ENCODE measurements at regions not wholly inside any gene's neighbourhood (a gene's known extent, or its start where the extent isn't known, plus 50 kb on each side); places are given as distances from the start of the nearest gene placed in this dataset.
"Not testable (repeated sequence)": the region's sequence is repeated elsewhere in the genome, so short reads cannot be mapped to it uniquely, and the experiment has no call there.

DNA sequence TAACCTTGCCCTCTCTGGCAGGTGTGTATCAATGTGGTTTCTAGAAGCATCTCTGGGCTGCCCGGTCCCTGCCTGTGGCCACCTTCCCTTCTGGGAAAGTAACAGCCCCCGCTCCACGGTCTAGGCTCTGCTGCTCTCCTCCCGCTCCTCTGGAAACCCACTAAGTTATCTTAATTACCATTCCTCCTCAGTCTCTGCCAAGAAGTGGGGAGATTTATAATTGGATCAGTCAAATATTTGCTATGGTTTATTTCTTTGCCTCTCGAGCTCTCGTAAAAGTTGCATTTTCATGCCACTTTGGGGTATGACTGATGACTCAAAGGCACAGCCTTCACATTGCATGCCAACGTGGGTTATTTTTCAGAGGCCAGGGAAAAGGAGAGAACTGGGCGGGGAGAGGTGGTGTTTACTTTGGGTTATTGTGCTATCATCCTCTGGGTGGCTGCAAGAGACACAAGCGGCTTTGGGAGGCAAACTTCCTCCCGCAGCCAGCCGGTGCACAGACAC is 205.3 kb upstream of the WWC1 start:
- Mint-ChIP-seq H3K27ac (no peak overlapping the region), H3K36me3 (ENCODE audit: insufficient read depth) (no peaks in the 10 kb centered on the region), H3K9me3 (no peaks in the 10 kb centered on the region), H3K4me3 (no peak overlapping the region), H3K27me3 (no peaks in the 10 kb centered on the region), H3K4me1 (ENCODE audit: low read depth in 2 of 2) (no peaks in the 10 kb centered on the region)
- ATAC-seq (replicated peaks) (no peak), DNase-seq (no peak)

DNA sequence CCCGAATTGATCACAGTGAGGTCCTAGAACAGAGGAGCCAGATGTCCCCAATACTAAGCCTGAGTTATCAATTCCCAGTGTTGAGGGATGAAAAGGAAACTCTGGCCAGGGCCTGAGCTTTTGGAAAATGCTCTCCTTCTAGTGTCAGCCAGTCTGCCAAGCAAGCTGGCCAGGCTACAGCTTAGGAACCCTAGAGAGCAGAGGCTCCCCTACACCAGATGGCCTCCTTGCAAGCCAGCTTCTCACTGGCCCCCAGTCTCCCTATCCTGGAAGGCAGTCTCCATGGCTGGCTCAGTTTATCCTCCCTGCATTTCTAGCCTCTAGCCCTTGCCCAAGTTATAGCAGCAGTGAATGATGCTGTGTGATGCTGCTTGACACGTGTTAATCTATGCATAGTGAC is 204.7 kb upstream of the WWC1 start:
- H3K27me3 Mint-ChIP-seq: no peaks in the 10 kb centered on the region
- no peak overlapping the region for H3K4me3 Mint-ChIP-seq
- H3K36me3 Mint-ChIP-seq (ENCODE audit: insufficient read depth): no peaks in the 10 kb centered on the region
- ATAC-seq (replicated peaks): no peak
- no peaks in the 10 kb centered on the region for H3K4me1 Mint-ChIP-seq (ENCODE audit: low read depth in 2 of 2)
- no peak for DNase-seq
- H3K27ac Mint-ChIP-seq: no peak overlapping the region
- H3K9me3 Mint-ChIP-seq: no peaks in the 10 kb centered on the region

DNA sequence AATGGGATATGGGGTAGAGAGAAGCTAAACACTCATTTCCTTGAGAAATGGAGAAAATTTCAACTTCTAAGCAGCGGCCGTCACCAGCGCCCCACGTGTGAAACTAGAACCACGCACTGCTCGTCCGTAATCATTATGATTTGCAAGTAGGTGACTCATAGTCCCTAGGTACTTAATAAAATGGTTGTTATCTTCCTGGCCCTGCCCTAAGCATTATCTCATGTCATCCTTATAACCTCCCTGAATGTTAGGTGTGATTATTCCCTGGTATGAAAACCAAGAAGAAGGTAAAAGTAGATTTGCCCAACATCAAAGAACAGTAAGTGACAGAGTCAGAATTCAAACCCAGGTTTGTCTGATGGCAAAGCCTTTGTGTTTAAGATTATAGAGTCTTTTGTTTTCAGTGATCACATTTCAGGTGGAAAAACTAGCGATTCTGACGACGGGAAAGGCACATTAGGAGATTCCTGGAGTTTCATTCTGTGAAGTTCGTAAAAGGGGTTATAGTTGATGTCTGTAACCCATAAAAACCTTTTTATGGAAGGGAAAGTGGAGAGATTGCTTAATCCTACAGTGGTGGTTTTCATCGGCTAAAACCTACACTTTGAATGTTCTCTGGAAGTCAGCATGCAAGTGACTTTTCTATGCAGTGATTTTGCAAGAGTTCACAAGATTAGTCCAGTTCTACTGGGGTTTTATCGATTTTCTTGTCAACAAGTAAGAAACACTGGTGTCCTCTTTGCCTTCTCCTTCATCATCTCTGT is 202.9 kb upstream of the WWC1 start:
- no peaks in the 10 kb centered on the region for H3K4me1 Mint-ChIP-seq (ENCODE audit: low read depth in 2 of 2)
- no peaks in the 10 kb centered on the region for H3K27me3 Mint-ChIP-seq
- H3K27ac Mint-ChIP-seq: no peak overlapping the region
- DNase-seq (no peak), ATAC-seq (replicated peaks) (no peak)
- H3K4me3 Mint-ChIP-seq: no peak overlapping the region
- no peaks in the 10 kb centered on the region for H3K9me3 Mint-ChIP-seq
- no peaks in the 10 kb centered on the region for H3K36me3 Mint-ChIP-seq (ENCODE audit: insufficient read depth)

GRCh38 chr5:168089201-168089887 is 202.1 kb upstream of the WWC1 start:
- no peak overlapping the region for H3K4me3 Mint-ChIP-seq
- H3K36me3 Mint-ChIP-seq (ENCODE audit: insufficient read depth): no peaks in the 10 kb centered on the region
- no peaks in the 10 kb centered on the region for H3K9me3 Mint-ChIP-seq
- no peak overlapping the region for H3K27ac Mint-ChIP-seq
- DNase-seq: no peak
- no peaks in the 10 kb centered on the region for H3K4me1 Mint-ChIP-seq (ENCODE audit: low read depth in 2 of 2)
- ATAC-seq (replicated peaks): no peak
- H3K27me3 Mint-ChIP-seq: no peaks in the 10 kb centered on the region

DNA sequence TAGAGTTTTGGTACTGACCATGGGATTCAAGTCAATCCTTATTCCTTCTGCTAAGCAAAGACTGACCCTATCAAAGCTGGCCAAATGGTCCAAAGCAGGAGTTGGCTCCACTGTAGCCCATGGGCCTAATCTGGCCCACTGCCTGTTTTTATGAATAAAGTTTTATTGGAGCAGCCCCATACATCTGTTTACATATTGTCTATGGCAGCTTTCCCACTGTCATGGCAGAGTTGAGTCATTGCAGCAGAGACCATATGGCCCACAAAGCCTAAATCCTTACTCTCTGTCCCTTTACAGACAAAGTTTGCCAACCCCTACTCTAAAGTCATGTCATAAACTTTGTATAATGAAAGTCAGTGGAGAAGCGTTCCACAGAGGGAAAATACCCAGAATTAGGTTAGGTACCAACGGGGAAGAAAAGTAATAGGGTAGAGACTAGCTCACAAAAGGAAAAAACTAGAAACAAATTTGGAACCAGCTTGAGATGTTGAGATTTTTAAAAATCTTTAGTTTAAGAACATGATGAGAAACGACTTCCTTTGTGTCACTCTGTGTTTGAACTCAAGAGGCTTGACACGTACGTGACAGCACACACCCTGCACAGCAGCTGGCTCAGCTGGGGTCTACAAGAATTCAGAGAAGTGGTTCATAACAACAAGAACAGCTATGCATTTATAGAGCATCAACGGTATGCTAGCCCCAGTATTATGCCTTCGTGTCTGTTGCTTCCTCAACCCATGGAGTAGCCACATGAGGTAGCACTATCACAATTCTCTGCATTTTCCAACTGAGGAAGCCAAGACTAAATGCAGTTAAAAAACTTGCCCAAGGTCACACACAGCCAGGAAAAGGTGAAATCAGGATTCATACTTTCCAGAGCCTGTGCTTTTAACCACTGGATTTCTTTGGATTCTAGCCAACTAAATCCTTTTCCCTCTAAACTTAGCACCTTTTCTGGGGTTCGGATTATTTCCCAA is 198.9 kb upstream of the WWC1 start:
- H3K36me3 Mint-ChIP-seq (ENCODE audit: insufficient read depth): no peaks in the 10 kb centered on the region
- no peaks in the 10 kb centered on the region for H3K4me1 Mint-ChIP-seq (ENCODE audit: low read depth in 2 of 2)
- H3K27me3 Mint-ChIP-seq: no peaks in the 10 kb centered on the region
- H3K27ac Mint-ChIP-seq: no peak overlapping the region
- ATAC-seq (replicated peaks) (no peak), DNase-seq (no peak)
- H3K9me3 Mint-ChIP-seq: no peaks in the 10 kb centered on the region
- H3K4me3 Mint-ChIP-seq: no peak overlapping the region

- H3K36me3 Mint-ChIP-seq (ENCODE audit: insufficient read depth): no peaks in the 10 kb centered on the region
- ATAC-seq (replicated peaks) (no peak), DNase-seq (no peak)
- H3K4me3 Mint-ChIP-seq: no peak overlapping the region
- H3K27me3 Mint-ChIP-seq: no peaks in the 10 kb centered on the region
- H3K27ac Mint-ChIP-seq: no peak overlapping the region
- no peaks in the 10 kb centered on the region for H3K9me3 Mint-ChIP-seq
- no peaks in the 10 kb centered on the region for H3K4me1 Mint-ChIP-seq (ENCODE audit: low read depth in 2 of 2)
Measured at GRCh38 chr5:168093200-168093910, 198.1 kb upstream of the WWC1 start.

- Mint-ChIP-seq H3K36me3 (ENCODE audit: insufficient read depth) (no peaks in the 10 kb centered on the region), H3K4me1 (ENCODE audit: low read depth in 2 of 2) (no peaks in the 10 kb centered on the region), H3K27ac (no peak overlapping the region), H3K27me3 (no peaks in the 10 kb centered on the region), H3K9me3 (no peaks in the 10 kb centered on the region), H3K4me3 (no peak overlapping the region)
- DNase-seq (no peak), ATAC-seq (replicated peaks) (no peak)
Measured at GRCh38 chr5:168096525-168096924, 194.9 kb upstream of the WWC1 start.

DNA sequence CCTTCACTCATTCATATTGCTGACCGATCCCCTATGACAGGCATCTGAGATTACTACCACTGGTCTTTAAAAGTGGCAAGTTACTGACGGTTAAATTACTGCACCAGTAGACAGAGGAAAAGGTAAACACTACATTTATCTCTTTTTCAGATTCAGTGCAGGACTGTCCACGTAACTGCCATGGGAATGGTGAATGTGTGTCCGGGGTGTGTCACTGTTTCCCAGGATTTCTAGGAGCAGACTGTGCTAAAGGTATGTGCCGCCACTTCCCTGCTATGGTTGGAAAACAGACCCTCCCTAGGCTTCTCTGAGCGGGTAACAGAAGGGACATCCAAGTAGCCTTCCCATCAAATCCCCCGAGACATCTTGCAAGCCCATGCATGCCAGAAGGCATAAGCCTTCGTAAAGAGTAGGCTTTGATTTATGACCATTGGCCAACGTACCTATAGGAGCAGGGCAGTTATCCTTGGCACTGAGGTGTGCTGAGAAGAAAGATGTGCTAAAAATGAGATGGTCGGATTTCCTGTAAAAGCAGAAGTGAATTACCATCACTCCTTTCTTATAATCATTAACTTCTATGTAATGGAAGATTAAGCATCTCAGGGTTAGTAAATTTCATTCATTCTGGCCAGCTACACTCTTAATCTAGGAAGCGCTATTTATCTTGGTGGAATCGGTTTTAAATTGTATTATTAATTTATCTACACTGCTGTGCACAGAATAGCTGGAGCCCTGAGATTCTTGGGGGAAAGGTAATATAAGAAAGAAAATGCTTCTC is 193.4 kb upstream of the WWC1 start:
- H3K27ac Mint-ChIP-seq: no peak overlapping the region
- DNase-seq (no peak), ATAC-seq (replicated peaks) (no peak)
- no peak overlapping the region for H3K4me3 Mint-ChIP-seq
- H3K36me3 Mint-ChIP-seq (ENCODE audit: insufficient read depth): no peaks in the 10 kb centered on the region
- H3K9me3 Mint-ChIP-seq: no peaks in the 10 kb centered on the region
- no peaks in the 10 kb centered on the region for H3K4me1 Mint-ChIP-seq (ENCODE audit: low read depth in 2 of 2)
- peaks cover 0 to 2% of the 10 kb centered on the region in 2 donors for H3K27me3 Mint-ChIP-seq

DNA sequence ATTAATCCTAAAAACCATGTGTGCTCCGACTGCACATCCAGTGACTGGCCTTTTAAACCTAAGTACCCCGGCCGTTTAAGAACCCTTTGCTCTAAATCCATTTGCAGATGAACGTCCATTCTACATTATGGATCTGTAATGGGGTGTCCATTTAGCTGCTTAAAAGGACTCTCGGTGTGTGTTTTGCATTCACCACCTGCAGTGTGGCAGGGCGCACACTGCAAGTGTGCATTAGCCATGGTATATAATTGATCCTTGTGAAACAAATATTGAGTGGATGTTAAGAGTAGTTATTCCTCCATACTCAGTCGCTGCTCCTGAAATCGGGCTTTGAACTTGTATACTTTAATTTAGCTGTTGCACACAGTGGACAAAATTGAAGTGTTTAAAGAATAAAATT is 190.1 kb upstream of the WWC1 start:
- Mint-ChIP-seq H3K36me3 (ENCODE audit: insufficient read depth) (no peaks in the 10 kb centered on the region), H3K9me3 (no peaks in the 10 kb centered on the region), H3K4me1 (ENCODE audit: low read depth in 2 of 2) (no peaks in the 10 kb centered on the region), H3K4me3 (no peak overlapping the region), H3K27me3 (peaks cover 0 to 22% of the 10 kb centered on the region in 2 donors), H3K27ac (no peak overlapping the region)
- DNase-seq (no peak), ATAC-seq (replicated peaks) (no peak)

- not testable (repeated sequence) for H3K36me3 Mint-ChIP-seq (ENCODE audit: insufficient read depth); DNase-seq; H3K4me1 Mint-ChIP-seq (ENCODE audit: low read depth in 2 of 2); H3K9me3 Mint-ChIP-seq; ATAC-seq (replicated peaks); H3K27ac Mint-ChIP-seq; H3K4me3 Mint-ChIP-seq
- H3K27me3 Mint-ChIP-seq: peaks cover 0 to 22% of the 10 kb centered on the region in 2 donors
Measured at GRCh38 chr5:168103018-168103417, 188.4 kb upstream of the WWC1 start.

GRCh38 chr5:168104350-168104749 is 187.1 kb upstream of the WWC1 start:
- peaks cover 0 to 29% of the 10 kb centered on the region in 2 donors for H3K27me3 Mint-ChIP-seq
- H3K4me1 Mint-ChIP-seq (ENCODE audit: low read depth in 2 of 2): no peaks in the 10 kb centered on the region
- DNase-seq (no peak), ATAC-seq (replicated peaks) (no peak)
- H3K27ac Mint-ChIP-seq: no peak overlapping the region
- H3K9me3 Mint-ChIP-seq: no peaks in the 10 kb centered on the region
- H3K36me3 Mint-ChIP-seq (ENCODE audit: insufficient read depth): no peaks in the 10 kb centered on the region
- H3K4me3 Mint-ChIP-seq: no peak overlapping the region

DNA sequence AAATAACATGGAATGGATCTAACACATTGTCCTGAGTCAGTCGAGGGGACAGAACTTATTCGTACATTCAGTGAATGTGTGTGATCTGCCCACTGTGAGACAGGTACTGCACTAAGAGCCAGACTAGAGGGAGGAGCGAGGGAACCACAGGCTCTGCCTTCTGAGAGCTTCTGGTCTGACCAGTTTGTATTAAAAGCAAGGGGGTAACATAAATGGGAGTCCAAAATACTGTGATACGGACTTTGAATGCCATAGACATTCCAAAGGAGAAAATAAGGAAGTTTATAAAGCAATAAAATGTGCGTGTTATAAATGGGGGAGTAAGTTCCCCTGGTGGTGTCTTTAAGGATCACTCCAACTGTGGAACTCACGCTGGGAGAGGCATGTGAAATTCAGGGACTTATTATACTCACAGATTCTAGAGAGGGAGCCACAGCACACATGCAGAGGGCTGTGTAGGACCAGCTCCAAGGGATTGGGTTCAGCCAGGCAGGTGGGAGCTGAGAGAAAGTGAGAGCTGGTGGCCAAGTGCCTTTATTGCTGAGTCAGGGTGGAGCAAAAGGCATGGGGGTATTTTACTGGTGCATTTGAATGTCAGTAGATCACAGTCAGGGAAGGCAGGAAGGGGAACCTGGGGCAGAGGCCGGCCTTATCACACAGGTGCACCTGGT is 186.5 kb upstream of the WWC1 start:
- H3K27ac Mint-ChIP-seq: no peak overlapping the region
- H3K27me3 Mint-ChIP-seq: peaks cover 0 to 29% of the 10 kb centered on the region in 2 donors
- H3K4me1 Mint-ChIP-seq (ENCODE audit: low read depth in 2 of 2): no peaks in the 10 kb centered on the region
- ATAC-seq (replicated peaks) (no peak), DNase-seq (no peak)
- H3K9me3 Mint-ChIP-seq: no peaks in the 10 kb centered on the region
- H3K4me3 Mint-ChIP-seq: no peak overlapping the region
- no peaks in the 10 kb centered on the region for H3K36me3 Mint-ChIP-seq (ENCODE audit: insufficient read depth)

All from effector memory CD8-positive, alpha-beta T cell (primary cell).